ENCODE measurements at regions not wholly inside any gene's neighbourhood (a gene's known extent, or its start where the extent isn't known, plus 50 kb on each side); places are given as distances from the start of the nearest gene placed in this dataset.

- DNase-seq, result no peak
These were observed 52.2 kb upstream of the RCOR3 start for GRCh38 chr1:211206981-211207380.

GRCh38 chr1:211200311-211200710 lies 58.9 kb upstream of the RCOR3 start:
- DNase-seq, result no peak

GRCh38 chr1:211198880-211199279 lies 60.3 kb upstream of the RCOR3 start:
- no peak for DNase-seq

GRCh38 chr1:211198111-211198510 lies 61.1 kb upstream of the RCOR3 start:
- no peak for DNase-seq

GRCh38 chr1:211196880-211197279 lies 62.3 kb upstream of the RCOR3 start:
- DNase-seq, result no peak

GRCh38 chr1:211194826-211195225 lies 60.9 kb upstream of the KCNH1 start:
- no peak for DNase-seq

- DNase-seq, result no peak
These were observed 58.3 kb upstream of the KCNH1 start for GRCh38 chr1:211192227-211192626.

DNA sequence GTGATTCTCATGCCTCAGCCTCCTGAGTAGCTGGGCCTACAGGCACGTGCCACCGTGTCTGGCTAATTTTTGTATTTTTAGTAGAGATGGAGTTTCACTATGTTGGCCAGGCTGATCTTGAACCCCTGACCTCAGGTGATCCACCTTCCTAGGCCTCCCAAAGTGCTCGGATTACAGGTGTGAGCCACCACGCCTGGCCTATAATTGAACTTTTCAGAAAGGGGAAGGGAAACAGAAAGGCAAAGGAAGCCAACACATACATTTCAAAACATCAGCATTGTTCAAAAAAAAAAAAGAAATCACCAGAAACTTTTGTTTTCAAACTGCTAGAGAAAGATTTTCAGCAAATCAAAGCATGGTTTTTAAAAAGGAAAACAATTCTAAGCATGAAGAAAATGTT lies 54.8 kb upstream of the KCNH1 start:
- DNase-seq, result peak in 1 of 2 donors; percentile 7

DNA sequence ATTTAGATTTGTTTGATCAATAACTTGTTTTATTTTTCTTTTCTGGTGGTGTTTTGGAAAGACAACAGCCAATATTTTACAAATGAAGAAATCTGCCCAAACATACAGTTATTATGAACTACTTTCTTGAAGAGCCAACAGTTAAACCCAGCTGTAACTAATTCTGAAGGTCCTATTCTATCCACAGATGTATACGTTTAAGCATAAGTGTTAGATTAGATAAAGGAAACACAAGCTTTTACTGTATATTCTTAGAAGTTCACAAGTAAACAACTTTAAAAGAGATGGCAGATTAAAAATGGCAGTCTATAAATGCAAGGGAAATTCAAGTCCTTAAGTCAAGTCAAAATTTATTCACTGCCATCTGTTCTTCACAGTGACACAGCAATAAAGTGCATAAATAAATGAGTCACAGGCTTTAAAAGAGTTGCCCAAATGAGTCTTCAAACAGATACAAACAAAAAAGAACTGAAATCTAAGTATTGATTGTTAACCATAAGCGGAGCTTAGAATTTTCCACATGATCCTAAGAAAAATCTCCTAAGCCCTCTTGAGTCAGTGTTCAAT lies 49.9 kb upstream of the KCNH1 start:
- DNase-seq, result no peak

All from inflammatory macrophage (primary cell).